ENCODE measurements at regions not wholly inside any gene's neighbourhood (a gene's known extent, or its start where the extent isn't known, plus 50 kb on each side); places are given as distances from the start of the nearest gene placed in this dataset.
A peak's percentile ranks its signal among the peaks of the same experiment; 100 is the strongest.
"Not testable (repeated sequence)": the region's sequence is repeated elsewhere in the genome, so short reads cannot be mapped to it uniquely, and the experiment has no call there.

GRCh38 chr2:16183345-16183744 lies 243.0 kb downstream of the MYCN start:
- 94 to 95% methylated on average over 3 of the region's 3 CpGs for WGBS, 2 donors
- H3K4me1 ChIP-seq: no peaks in the 10 kb centered on the region
- TF ChIP-seq POLR2A (IDR thresholded peaks at IDR 0.05): no peak
- no peak for DNase-seq
- no peaks in the 10 kb centered on the region for H3K36me3 ChIP-seq
- no peaks in the 10 kb centered on the region for H3K27me3 ChIP-seq
- intact Hi-C loops (cut with DNase I): no loop called here
- no peak overlapping the region for H3K27ac ChIP-seq
- H3K4me3 ChIP-seq (replicated peaks in 1 of 3): no peak overlapping the region
- H3K9me3 ChIP-seq: no peaks in the 10 kb centered on the region

GRCh38 chr2:16182841-16183240 lies 242.5 kb downstream of the MYCN start:
- intact Hi-C loops (cut with DNase I): no loop called here
- TF ChIP-seq POLR2A (IDR thresholded peaks at IDR 0.05): no peak
- H3K4me3 ChIP-seq (replicated peaks in 1 of 3): no peak overlapping the region
- DNase-seq: no peak
- H3K9me3 ChIP-seq: no peaks in the 10 kb centered on the region
- H3K27me3 ChIP-seq: no peaks in the 10 kb centered on the region
- H3K27ac ChIP-seq: no peak overlapping the region
- no peaks in the 10 kb centered on the region for H3K36me3 ChIP-seq
- H3K4me1 ChIP-seq: no peaks in the 10 kb centered on the region

GRCh38 chr2:16182311-16182815 lies 242.0 kb downstream of the MYCN start:
- H3K9me3 ChIP-seq; intact Hi-C loops (cut with DNase I); H3K4me3 ChIP-seq (replicated peaks in 1 of 3); H3K27me3 ChIP-seq; H3K27ac ChIP-seq; DNase-seq; H3K4me1 ChIP-seq; H3K36me3 ChIP-seq: not testable (repeated sequence)
- WGBS, 2 donors: 92 to 95% methylated on average over 2 of the region's 2 CpGs

GRCh38 chr2:16181741-16182090 lies 241.4 kb downstream of the MYCN start:
- 84 to 91% methylated on average over 8 of the region's 8 CpGs for WGBS, 2 donors
- Histone ChIP-seq H3K27me3 (no peaks in the 10 kb centered on the region), H3K4me1 (no peaks in the 10 kb centered on the region), H3K9me3 (no peaks in the 10 kb centered on the region), H3K36me3 (no peaks in the 10 kb centered on the region), H3K4me3 (replicated peaks in 1 of 3) (no peak overlapping the region), H3K27ac (no peak overlapping the region)
- intact Hi-C loops (cut with DNase I): no loop called here
- TF ChIP-seq POLR2A (IDR thresholded peaks at IDR 0.05) (no peak), CTCF (IDR thresholded peaks at IDR 0.05) (no peak)
- DNase-seq: no peak

GRCh38 chr2:16181062-16181740 lies 240.9 kb downstream of the MYCN start:
- Histone ChIP-seq H3K9me3 (no peaks in the 10 kb centered on the region), H3K4me1 (no peaks in the 10 kb centered on the region), H3K4me3 (replicated peaks in 1 of 3) (no peak overlapping the region), H3K27me3 (no peaks in the 10 kb centered on the region), H3K36me3 (no peaks in the 10 kb centered on the region), H3K27ac (no peak overlapping the region)
- intact Hi-C loops (cut with DNase I): no loop called here
- TF ChIP-seq POLR2A (IDR thresholded peaks at IDR 0.05) (no peak), CTCF (IDR thresholded peaks at IDR 0.05) (no peak)
- peak; percentile 5 to 8 for DNase-seq
- WGBS, 2 donors: 91 to 94% methylated on average over 8 to 10 of the region's 12 CpGs

GRCh38 chr2:16180631-16181030 lies 240.3 kb downstream of the MYCN start:
- DNase-seq: no peak
- TF ChIP-seq POLR2A (IDR thresholded peaks at IDR 0.05): no peak
- no peak for TF ChIP-seq CTCF (IDR thresholded peaks at IDR 0.05)

More at GRCh38 chr2:16180631-16181030, 240.3 kb downstream of the MYCN start:
- Histone ChIP-seq H3K27me3 (no peaks in the 10 kb centered on the region), H3K4me3 (replicated peaks in 1 of 3) (no peak overlapping the region), H3K9me3 (no peaks in the 10 kb centered on the region), H3K27ac (no peak overlapping the region), H3K36me3 (no peaks in the 10 kb centered on the region), H3K4me1 (no peaks in the 10 kb centered on the region)
- WGBS, 2 donors: 90 to 93% methylated on average over 5 to 6 of the region's 6 CpGs
- intact Hi-C loops (cut with DNase I): no loop called here

Data from thyroid gland (tissue), 4 donors.